ENCODE measurements at regions not wholly inside any gene's neighbourhood (a gene's known extent, or its start where the extent isn't known, plus 50 kb on each side); places are given as distances from the start of the nearest gene placed in this dataset.
A peak's percentile ranks its signal among the peaks of the same experiment; 100 is the strongest.

- Mint-ChIP-seq H3K27ac (no peak overlapping the region), H3K36me3 (ENCODE audit: low read depth) (no peaks in the 10 kb centered on the region), H3K4me3 (no peak overlapping the region), H3K4me1 (no peaks in the 10 kb centered on the region), H3K9me3 (no peaks in the 10 kb centered on the region), H3K27me3 (peaks cover 1% of the 10 kb centered on the region)
- no peak for DNase-seq
- intact Hi-C loops (cut with micrococcal nuclease) = no loop called here
Observed at GRCh38 chr7:18166002-18166401, 138.4 kb upstream of the PRPS1L1 start.

DNA sequence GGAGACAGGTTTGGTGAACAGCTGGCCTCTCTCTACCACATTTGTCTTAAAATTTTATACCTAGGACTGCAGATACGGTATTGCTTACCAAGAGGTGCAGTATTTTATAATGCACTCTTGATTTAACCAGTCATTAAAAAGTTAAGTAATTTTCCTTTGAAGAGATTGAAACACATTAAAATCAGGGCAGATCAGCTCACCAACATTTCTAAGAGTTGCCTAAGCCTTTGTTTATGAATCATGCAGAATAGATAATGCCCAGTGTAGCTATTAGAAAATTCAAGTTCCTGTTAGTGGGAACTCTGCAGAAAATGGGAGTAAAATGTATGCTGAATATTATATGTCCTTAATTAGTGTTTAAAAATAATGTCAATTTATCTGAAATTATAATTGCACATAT, 140.2 kb upstream of the PRPS1L1 start:
- no peaks in the 10 kb centered on the region for H3K9me3 Mint-ChIP-seq
- no peak for DNase-seq
- H3K4me3 Mint-ChIP-seq = no peak overlapping the region
- intact Hi-C loops (cut with micrococcal nuclease) = no loop called here
- H3K27me3 Mint-ChIP-seq = peaks cover 1% of the 10 kb centered on the region
- no peaks in the 10 kb centered on the region for H3K36me3 Mint-ChIP-seq (ENCODE audit: low read depth)
- H3K27ac Mint-ChIP-seq = no peak overlapping the region
- H3K4me1 Mint-ChIP-seq = no peaks in the 10 kb centered on the region

GRCh38 chr7:18174996-18175395, 147.3 kb upstream of the PRPS1L1 start:
- no peak overlapping the region for H3K27ac Mint-ChIP-seq
- peaks cover 10% of the 10 kb centered on the region for H3K4me1 Mint-ChIP-seq
- no peak overlapping the region for H3K4me3 Mint-ChIP-seq
- DNase-seq = no peak
- intact Hi-C loops (cut with micrococcal nuclease) = no loop called here
- no peaks in the 10 kb centered on the region for H3K27me3 Mint-ChIP-seq
- H3K36me3 Mint-ChIP-seq (ENCODE audit: low read depth) = no peaks in the 10 kb centered on the region
- H3K9me3 Mint-ChIP-seq = no peaks in the 10 kb centered on the region

DNA sequence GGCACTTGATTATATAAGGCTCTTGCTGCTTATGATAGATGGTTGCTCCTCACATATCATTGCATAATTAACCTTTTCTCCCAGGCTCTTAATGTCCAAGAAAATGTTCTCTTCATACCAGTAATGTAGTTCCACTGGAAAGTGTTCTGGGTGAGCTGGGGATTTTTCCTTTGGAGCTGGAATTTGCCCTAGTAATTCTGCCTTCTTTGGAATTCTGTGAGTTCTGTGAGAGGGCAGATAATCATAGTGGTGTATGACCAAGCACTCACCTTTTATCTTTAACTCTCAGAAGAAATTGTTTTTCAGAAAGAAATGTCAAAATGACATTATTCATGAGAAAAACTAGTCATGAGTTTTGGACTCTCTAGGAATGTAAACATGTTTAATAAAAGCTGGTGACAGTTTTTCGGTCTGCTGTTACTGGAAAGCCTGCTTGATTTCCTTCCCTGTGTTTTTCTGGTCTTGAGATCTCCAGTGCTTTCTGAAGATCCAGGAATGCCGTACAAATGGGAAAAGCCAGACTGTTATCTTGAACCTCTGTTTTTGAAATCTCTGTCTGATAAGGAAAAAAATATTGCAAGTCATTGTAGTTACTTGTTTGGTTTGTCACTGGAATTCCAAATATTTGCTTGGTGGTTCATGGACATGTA, 148.3 kb upstream of the PRPS1L1 start:
- Mint-ChIP-seq H3K9me3 (no peaks in the 10 kb centered on the region), H3K27me3 (no peaks in the 10 kb centered on the region), H3K4me3 (no peak overlapping the region), H3K36me3 (ENCODE audit: low read depth) (no peaks in the 10 kb centered on the region), H3K27ac (no peak overlapping the region), H3K4me1 (peaks cover 10% of the 10 kb centered on the region)
- DNase-seq = no peak
- intact Hi-C loops (cut with micrococcal nuclease) = no loop called here

DNA sequence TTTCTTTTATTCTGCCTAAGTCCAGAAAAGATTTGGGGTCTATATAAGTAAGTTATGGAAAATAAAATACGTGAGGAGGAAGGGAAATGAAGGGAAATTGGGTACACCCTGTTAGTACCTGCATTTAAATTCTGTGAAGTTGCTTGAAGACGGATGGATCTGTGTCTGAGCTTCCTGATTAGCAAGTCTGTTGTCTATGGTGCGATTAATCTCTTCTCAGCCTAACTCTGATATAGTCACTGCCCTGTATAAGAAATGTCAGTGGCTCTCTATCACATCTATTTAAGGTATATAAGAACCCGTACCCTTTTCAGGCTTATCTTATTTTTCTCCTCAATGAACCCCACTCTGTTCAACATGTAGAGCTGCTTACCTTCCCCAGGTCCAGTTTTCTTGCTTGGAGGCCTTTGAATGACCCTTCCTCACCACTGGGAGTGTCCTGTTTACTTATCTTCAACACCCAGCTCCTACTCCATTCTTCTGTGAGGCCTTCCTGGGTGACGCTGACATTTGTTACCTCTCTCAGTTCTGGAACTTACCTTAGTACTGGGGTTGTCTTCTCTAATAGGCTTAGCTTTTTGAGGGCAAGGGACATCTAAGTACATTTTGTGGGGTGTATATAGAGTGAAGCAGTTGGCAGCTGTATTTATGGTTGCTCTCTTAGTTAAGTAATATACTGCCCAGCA, 149.6 kb upstream of the PRPS1L1 start:
- Mint-ChIP-seq H3K27me3 (peaks cover 1% of the 10 kb centered on the region), H3K4me1 (peaks cover 10% of the 10 kb centered on the region), H3K9me3 (no peaks in the 10 kb centered on the region), H3K36me3 (ENCODE audit: low read depth) (no peaks in the 10 kb centered on the region), H3K27ac (no peak overlapping the region), H3K4me3 (no peak overlapping the region)
- DNase-seq = no peak
- intact Hi-C loops (cut with micrococcal nuclease) = no loop called here

GRCh38 chr7:18177815-18178660, 150.4 kb upstream of the PRPS1L1 start:
- no peaks in the 10 kb centered on the region for H3K9me3 Mint-ChIP-seq
- no peaks in the 10 kb centered on the region for H3K36me3 Mint-ChIP-seq (ENCODE audit: low read depth)
- peak overlapping the region; percentile 70 for H3K27ac Mint-ChIP-seq
- peaks cover 10% of the 10 kb centered on the region for H3K4me1 Mint-ChIP-seq
- peak overlapping the region; percentile 38 for H3K4me3 Mint-ChIP-seq
- DNase-seq = peak; percentile 57
- peaks cover 4% of the 10 kb centered on the region for H3K27me3 Mint-ChIP-seq
- intact Hi-C loops (cut with micrococcal nuclease) = no loop called here

DNA sequence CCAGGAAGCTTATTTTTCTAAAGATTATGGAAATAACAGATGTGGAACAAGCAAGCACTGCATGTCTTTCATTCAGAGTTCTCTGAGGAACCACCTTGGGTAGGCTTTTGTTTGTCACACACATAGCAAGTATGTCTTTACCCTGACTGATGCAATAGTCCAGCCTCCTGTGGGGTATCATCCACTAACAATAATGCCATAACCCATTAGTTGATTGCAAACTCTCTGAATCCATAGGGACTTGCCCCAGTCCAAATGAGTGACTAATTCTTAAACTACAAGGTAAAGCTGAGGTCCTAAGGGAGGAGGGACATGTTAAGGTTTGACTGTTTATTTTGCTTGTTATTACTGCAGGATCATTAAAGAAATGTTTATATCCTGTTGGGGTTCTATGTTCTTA, 151.4 kb upstream of the PRPS1L1 start:
- Mint-ChIP-seq H3K9me3 (no peaks in the 10 kb centered on the region), H3K27me3 (peaks cover 4% of the 10 kb centered on the region), H3K27ac (no peak overlapping the region), H3K4me1 (peaks cover 10% of the 10 kb centered on the region), H3K4me3 (no peak overlapping the region), H3K36me3 (ENCODE audit: low read depth) (no peaks in the 10 kb centered on the region)
- intact Hi-C loops (cut with micrococcal nuclease) = no loop called here
- no peak for DNase-seq

DNA sequence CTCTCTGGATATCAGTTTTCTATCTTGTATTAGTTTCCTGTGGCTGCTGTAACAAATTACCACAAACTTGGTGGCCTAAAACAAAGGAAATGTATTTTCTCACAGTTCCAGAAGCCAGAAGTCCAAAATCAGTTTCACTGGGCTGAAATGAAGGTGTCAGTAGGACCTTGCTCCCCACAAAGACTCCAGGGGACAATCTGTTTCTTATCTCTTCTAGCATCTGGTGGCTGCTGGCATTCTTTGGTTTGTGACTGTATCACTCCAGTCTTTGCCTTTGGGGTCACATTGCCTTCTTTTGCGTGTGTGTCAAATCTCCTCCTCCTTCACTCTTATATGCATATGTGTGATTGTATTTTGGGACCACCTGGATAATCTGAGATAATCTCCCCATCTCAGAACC, 153.0 kb upstream of the PRPS1L1 start:
- intact Hi-C loops (cut with micrococcal nuclease) = no loop called here
- Mint-ChIP-seq H3K4me3 (no peak overlapping the region), H3K27me3 (peaks cover 4% of the 10 kb centered on the region), H3K9me3 (no peaks in the 10 kb centered on the region), H3K36me3 (ENCODE audit: low read depth) (no peaks in the 10 kb centered on the region), H3K27ac (no peak overlapping the region), H3K4me1 (peaks cover 10% of the 10 kb centered on the region)
- DNase-seq = no peak

DNA sequence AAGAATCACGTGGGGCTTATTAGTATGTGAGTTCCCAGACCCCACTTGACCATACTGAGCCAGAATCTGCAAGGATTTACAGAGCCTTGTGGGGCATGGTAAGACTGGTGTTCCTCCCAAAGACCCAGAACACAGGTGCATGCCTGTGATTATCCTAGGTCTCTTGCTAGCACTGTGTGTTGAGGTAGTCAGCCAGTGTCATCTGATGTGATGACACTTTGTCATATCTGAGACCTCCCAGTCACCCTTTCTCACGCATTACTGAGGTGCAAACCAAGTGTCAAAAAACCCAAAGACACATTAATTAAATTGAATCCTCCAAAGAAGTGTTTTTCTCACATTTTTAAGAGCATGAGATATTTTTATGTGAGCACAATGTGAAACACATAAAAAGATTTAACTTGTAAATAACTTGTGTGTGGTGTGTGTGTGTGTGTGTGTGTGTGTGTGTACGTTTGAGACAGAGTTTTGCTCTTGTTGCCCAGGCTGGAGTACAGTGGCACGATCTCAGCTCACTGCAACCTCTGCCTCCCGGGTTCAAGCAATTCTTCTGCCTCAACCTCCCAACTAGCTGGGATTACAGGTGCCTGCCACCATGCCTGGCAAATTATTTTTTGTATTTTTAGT, 162.0 kb upstream of the PRPS1L1 start:
- intact Hi-C loops (cut with micrococcal nuclease) = no loop called here
- Mint-ChIP-seq H3K36me3 (ENCODE audit: low read depth) (no peaks in the 10 kb centered on the region), H3K4me3 (no peak overlapping the region), H3K4me1 (no peaks in the 10 kb centered on the region), H3K9me3 (peaks cover 4% of the 10 kb centered on the region), H3K27ac (no peak overlapping the region), H3K27me3 (peaks cover 4% of the 10 kb centered on the region)
- no peak for DNase-seq

- intact Hi-C loops (cut with micrococcal nuclease) = no loop called here
- Mint-ChIP-seq H3K27me3 (peaks cover 4% of the 10 kb centered on the region), H3K27ac (no peak overlapping the region), H3K4me1 (no peaks in the 10 kb centered on the region), H3K36me3 (ENCODE audit: low read depth) (no peaks in the 10 kb centered on the region), H3K4me3 (no peak overlapping the region), H3K9me3 (peaks cover 4% of the 10 kb centered on the region)
- DNase-seq = no peak
Observed at GRCh38 chr7:18191341-18191740, 163.7 kb upstream of the PRPS1L1 start.

- no peaks in the 10 kb centered on the region for H3K36me3 Mint-ChIP-seq (ENCODE audit: low read depth)
- H3K27ac Mint-ChIP-seq = no peak overlapping the region
- no peak for DNase-seq
- peaks cover 4% of the 10 kb centered on the region for H3K9me3 Mint-ChIP-seq
- H3K4me1 Mint-ChIP-seq = no peaks in the 10 kb centered on the region
- H3K27me3 Mint-ChIP-seq = peaks cover 4% of the 10 kb centered on the region
- intact Hi-C loops (cut with micrococcal nuclease) = no loop called here
- H3K4me3 Mint-ChIP-seq = no peak overlapping the region
Observed at GRCh38 chr7:18191862-18192625, 164.4 kb upstream of the PRPS1L1 start.

DNA sequence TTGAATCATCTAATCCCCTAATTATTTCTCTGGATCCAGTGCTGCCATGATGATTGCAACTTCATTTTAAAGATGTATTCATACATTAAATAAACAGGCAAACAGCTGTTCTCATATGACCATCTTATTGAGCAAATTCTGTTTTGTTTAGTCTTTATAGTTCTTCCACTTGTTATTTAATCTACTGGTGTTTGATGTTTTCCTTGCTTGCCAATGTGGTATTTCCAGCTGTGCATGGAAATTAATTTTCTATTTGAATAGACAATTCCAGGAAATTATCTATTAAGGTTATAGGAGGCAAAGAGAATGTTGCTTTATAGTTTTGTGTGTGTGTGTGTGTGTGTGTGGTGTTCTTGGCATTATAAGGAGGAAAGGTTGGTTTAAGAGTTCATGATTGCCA, 167.0 kb upstream of the PRPS1L1 start:
- Mint-ChIP-seq H3K4me3 (no peak overlapping the region), H3K4me1 (no peaks in the 10 kb centered on the region), H3K9me3 (no peaks in the 10 kb centered on the region), H3K27me3 (peaks cover 2% of the 10 kb centered on the region), H3K27ac (no peak overlapping the region), H3K36me3 (ENCODE audit: low read depth) (no peaks in the 10 kb centered on the region)
- no peak for DNase-seq
- intact Hi-C loops (cut with micrococcal nuclease) = no loop called here

GRCh38 chr7:18196638-18197037, 169.0 kb upstream of the PRPS1L1 start:
- H3K27me3 Mint-ChIP-seq = no peaks in the 10 kb centered on the region
- intact Hi-C loops (cut with micrococcal nuclease) = no loop called here
- no peak overlapping the region for H3K27ac Mint-ChIP-seq
- no peak for DNase-seq
- H3K36me3 Mint-ChIP-seq (ENCODE audit: low read depth) = no peaks in the 10 kb centered on the region
- no peaks in the 10 kb centered on the region for H3K4me1 Mint-ChIP-seq
- no peaks in the 10 kb centered on the region for H3K9me3 Mint-ChIP-seq
- no peak overlapping the region for H3K4me3 Mint-ChIP-seq
